Mesodermal cell (in vitro differentiated cells): ENCODE measurements at regions not wholly inside any gene's neighbourhood (a gene's known extent, or its start where the extent isn't known, plus 50 kb on each side); places are given as distances from the start of the nearest gene placed in this dataset.
"Not testable (repeated sequence)": the region's sequence is repeated elsewhere in the genome, so short reads cannot be mapped to it uniquely, and the experiment has no call there.

Experiments
- H3K27ac ChIP-seq: 2 replicates; pipeline ENCODE4 v1.7.0; 2013; ENCODE audit warnings: mild to moderate bottlenecking, low read depth, low read length, moderate library complexity; ENCODE audit not compliant: severe bottlenecking
- H3K36me3 ChIP-seq: 2 replicates; pipeline ENCODE4 v1.7.1; 2013; ENCODE audit warnings: mild to moderate bottlenecking, low read length, moderate library complexity; ENCODE audit not compliant: control insufficient read depth, insufficient read depth
- H3K4me1 ChIP-seq: one replicate; pipeline ENCODE4 v1.7.1; 2013; ENCODE audit warnings: mild to moderate bottlenecking, low read length; ENCODE audit not compliant: insufficient read depth, control insufficient read depth, poor library complexity, severe bottlenecking
- H3K4me3 ChIP-seq: 2 replicates; pipeline ENCODE4 v1.7.0; 2013; ENCODE audit warnings: low read length, control low read depth, mild to moderate bottlenecking; ENCODE audit not compliant: insufficient read depth, poor library complexity, severe bottlenecking; ENCODE audit errors: extremely low read depth
- H3K9me3 ChIP-seq: 2 replicates; pipeline ENCODE4 v1.7.1; 2013; ENCODE audit warnings: mild to moderate bottlenecking, low read length, moderate library complexity; ENCODE audit not compliant: control insufficient read depth
- WGBS, 2 experiments: methylation state at CpG; one replicate each; pipeline ENCODE4 v1.1.5; 2013; ENCODE audit warnings: missing lambda C conversion rate in 2 of 2; ENCODE audit not compliant: insufficient coverage in 2 of 2; 5-methylcytosine and 5-hydroxymethylcytosine counted together

- H3K27ac ChIP-seq, result peak overlapping the region; percentile 38
- WGBS, 2 experiments, result 19 to 20% methylated on average over 3 of the region's 9 CpGs
- H3K4me1 ChIP-seq, result peaks cover 5% of the 10 kb centered on the region
- H3K9me3 ChIP-seq, result peaks cover 3% of the 10 kb centered on the region
- H3K4me3 ChIP-seq, result no peak overlapping the region
- no peaks in the 10 kb centered on the region for H3K36me3 ChIP-seq
These were observed 497.4 kb downstream of the DISC1 start for GRCh38 chr1:232123775-232124659.

DNA sequence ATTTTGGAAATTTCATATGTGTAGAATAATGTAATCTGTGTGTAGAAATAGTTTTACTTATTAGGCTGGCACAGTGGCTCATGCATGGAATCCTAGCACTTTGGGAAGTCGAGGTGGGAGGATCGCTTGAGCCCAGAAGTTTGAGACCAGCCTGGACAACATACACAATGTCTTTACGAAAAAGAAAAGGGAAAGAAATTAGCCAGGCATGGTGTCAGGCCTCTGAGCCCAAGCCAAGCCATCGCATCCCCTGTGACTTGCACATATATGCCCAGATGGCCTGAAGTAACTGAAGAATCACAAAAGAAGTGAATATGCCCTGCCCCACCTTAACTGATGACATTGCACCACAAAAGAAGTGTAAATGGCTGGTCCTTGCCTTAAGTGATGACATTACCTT, 491.3 kb downstream of the DISC1 start:
- WGBS, 2 experiments, result 20 to 29% methylated on average over 1 to 2 of the region's 4 CpGs

DNA sequence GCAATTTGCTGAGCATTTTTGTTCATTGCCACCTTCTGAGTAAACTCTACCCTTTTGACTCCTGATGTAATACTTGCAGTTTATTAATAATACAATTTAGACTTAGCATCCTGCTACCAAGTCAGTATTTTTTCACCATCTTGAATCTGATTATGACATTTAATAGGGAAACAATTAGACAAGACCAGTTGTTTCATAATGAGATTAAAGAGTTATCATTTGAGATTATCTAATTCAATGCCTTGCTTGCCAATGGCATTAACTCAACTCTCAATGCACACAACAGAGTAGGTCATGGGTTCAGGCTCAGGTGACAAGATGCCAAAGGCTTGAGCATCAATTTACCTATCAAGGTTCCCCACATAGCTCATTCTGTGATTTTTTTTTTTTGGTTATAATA, 488.4 kb downstream of the DISC1 start:
- no peaks in the 10 kb centered on the region for H3K9me3 ChIP-seq
- H3K4me1 ChIP-seq, result peaks cover 15% of the 10 kb centered on the region
- no peaks in the 10 kb centered on the region for H3K36me3 ChIP-seq
- H3K27ac ChIP-seq, result no peak overlapping the region
- no peak overlapping the region for H3K4me3 ChIP-seq

More for the DNA sequence above, 491.3 kb downstream of the DISC1 start:
- H3K4me3 ChIP-seq, H3K9me3 ChIP-seq, H3K27ac ChIP-seq, H3K4me1 ChIP-seq, H3K36me3 ChIP-seq: not testable (repeated sequence)

DNA sequence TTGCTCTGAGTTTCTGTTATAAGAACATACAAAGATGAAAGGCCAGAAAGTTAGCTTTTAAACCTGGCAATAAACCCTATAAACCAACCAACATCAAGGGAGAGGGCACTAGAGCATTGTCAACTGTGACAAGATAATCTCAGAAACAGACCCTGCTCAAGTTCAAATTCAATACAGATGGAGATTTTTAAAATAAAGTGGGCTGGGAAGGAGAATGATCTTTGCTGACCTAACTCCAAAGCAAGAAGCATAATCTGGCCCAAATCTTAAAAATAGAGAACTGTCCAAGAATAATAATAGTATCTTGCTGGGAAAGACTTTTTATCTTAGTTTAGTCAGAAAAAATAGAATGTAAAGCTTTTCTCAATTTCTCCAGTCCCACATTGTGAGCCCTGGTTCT, 485.5 kb downstream of the DISC1 start:
- Histone ChIP-seq H3K4me1 (peaks cover 17% of the 10 kb centered on the region), H3K27ac (no peak overlapping the region), H3K9me3 (no peaks in the 10 kb centered on the region), H3K36me3 (no peaks in the 10 kb centered on the region), H3K4me3 (no peak overlapping the region)

- no peaks in the 10 kb centered on the region for H3K36me3 ChIP-seq
- H3K9me3 ChIP-seq, result no peaks in the 10 kb centered on the region
- no CpG with 5 or more reads among the region's 3 CpGs for WGBS, 2 experiments
- no peak overlapping the region for H3K4me3 ChIP-seq
- H3K4me1 ChIP-seq, result peaks cover 17% of the 10 kb centered on the region
- no peak overlapping the region for H3K27ac ChIP-seq
These were observed 485.0 kb downstream of the DISC1 start for GRCh38 chr1:232111611-232112010.

DNA sequence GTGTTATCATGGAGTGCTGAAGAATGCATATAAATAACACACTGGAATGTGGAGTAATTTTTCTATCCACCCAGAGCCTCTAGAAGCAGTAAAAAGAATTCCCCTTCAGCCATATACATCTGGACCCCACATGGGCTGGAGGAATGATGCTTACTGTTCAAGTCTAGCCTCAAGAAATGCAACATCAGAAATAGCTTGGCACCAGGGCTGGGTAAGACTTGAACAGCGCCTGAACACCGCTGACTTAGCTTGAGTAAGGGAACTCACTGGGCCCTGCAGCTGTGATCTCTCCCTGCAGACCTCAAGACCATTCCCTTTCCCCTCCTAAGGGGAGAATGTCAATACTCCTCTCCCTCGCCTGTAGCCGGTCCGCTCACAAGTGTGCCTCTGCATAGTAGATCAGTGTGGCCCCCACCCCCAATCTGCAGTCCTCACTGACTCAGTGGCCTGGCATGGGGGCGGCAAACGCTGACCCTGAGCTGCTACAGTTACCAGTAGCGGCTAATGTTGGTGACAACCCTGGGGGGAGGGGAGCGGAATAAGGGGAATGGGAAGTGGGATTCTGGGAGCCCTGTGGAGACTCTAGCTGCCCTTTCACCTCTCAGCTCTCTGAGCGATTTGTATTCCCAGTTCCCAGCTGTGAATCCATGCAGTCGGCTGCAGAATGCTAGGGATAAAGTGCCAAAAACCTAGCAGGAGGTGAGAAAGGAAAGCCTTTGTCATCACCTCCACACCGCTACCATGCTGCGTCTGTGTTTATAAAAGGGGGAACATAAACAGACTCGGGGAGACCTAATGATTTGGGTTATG, 483.9 kb downstream of the DISC1 start:
- Histone ChIP-seq H3K36me3 (no peaks in the 10 kb centered on the region), H3K4me3 (no peak overlapping the region), H3K27ac (peak overlapping the region; percentile 55), H3K9me3 (no peaks in the 10 kb centered on the region), H3K4me1 (peaks cover 17% of the 10 kb centered on the region)
- 7 to 8% methylated on average over 5 to 9 of the region's 14 CpGs for WGBS, 2 experiments

DNA sequence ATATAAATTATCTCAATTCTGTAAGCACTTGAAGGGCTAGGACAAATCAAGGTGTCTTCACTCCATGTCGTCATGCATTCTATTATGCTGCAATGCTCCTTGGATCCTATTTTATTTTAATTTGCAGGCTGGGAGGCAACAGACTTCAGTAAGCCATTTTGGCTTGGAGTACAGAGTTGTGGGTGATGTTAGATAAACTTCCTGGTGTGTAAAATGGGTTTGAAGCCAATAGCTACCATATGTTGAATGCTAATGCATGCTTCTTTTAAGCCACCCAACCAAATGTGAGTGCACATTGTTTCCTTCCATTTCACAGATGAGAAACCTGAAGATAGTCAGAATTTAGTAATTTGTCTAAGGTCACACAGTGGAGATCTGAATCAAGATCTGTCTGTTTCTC, 482.8 kb downstream of the DISC1 start:
- Histone ChIP-seq H3K9me3 (no peaks in the 10 kb centered on the region), H3K27ac (no peak overlapping the region), H3K4me3 (no peak overlapping the region), H3K4me1 (peaks cover 17% of the 10 kb centered on the region), H3K36me3 (no peaks in the 10 kb centered on the region)
- 100% methylated on average over 1 of the region's 1 CpG for WGBS, 2 experiments

DNA sequence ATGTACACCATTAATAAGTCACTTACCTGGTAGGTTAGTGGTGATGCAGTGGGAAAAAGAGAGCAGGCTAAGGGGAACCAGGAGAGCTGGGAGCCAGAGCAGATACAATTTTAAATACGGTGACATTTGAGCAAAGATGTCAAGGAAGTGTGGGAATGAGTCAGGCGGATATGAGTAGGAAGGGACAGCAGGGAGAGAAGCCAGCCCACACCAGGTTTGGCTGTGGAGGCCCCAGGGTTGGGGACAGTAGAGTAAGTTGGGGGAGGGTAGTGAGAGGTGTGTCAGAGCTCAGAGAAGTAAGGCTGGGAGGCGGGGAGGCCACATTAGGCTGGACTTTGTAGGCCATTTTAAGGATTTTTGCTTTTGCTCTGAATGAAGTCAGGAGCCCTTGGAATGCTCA, 482.0 kb downstream of the DISC1 start:
- Histone ChIP-seq H3K9me3 (no peaks in the 10 kb centered on the region), H3K36me3 (no peaks in the 10 kb centered on the region), H3K27ac (no peak overlapping the region), H3K4me3 (no peak overlapping the region), H3K4me1 (peaks cover 17% of the 10 kb centered on the region)
- 60 to 73% methylated on average over 3 of the region's 3 CpGs for WGBS, 2 experiments

- no peak overlapping the region for H3K27ac ChIP-seq
- 100% methylated on average over 2 to 3 of the region's 4 CpGs for WGBS, 2 experiments
- H3K4me3 ChIP-seq, result no peak overlapping the region
- H3K36me3 ChIP-seq, result no peaks in the 10 kb centered on the region
- peaks cover 14% of the 10 kb centered on the region for H3K4me1 ChIP-seq
- H3K9me3 ChIP-seq, result no peaks in the 10 kb centered on the region
These were observed 479.8 kb downstream of the DISC1 start for GRCh38 chr1:232106415-232106814.

- H3K4me3 ChIP-seq, result no peak overlapping the region
- no peak overlapping the region for H3K27ac ChIP-seq
- no peaks in the 10 kb centered on the region for H3K36me3 ChIP-seq
- no peaks in the 10 kb centered on the region for H3K9me3 ChIP-seq
- 71 to 85% methylated on average over 5 to 7 of the region's 7 CpGs for WGBS, 2 experiments
- peaks cover 8% of the 10 kb centered on the region for H3K4me1 ChIP-seq
These were observed 479.0 kb downstream of the DISC1 start for GRCh38 chr1:232105561-232105960.

DNA sequence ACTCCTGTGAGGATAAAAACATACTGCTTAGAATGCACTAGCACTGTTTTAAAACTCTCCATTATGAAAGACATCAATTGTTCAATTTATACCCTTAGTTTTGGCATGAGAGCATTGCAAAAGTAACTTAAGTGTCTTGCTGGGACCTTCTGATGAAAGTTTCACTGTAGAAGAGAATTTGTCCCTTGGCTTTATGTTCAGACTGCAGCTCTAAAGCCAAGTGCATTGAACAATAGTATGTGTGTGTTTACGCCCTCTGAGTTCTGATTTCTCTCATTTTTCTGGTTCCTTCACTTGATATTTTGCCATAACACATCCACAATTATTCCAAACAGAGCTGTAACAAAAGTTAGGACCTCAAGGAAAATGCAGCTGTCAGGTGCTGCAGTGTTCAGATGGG, 474.6 kb downstream of the DISC1 start:
- Histone ChIP-seq H3K4me3 (no peak overlapping the region), H3K4me1 (no peaks in the 10 kb centered on the region), H3K27ac (no peak overlapping the region), H3K36me3 (no peaks in the 10 kb centered on the region), H3K9me3 (peaks cover 7% of the 10 kb centered on the region)
- WGBS, 2 experiments, result no CpG with 5 or more reads among the region's 1 CpG
